Lung (tissue), 11 donors: ENCODE measurements at regions not wholly inside any gene's neighbourhood (a gene's known extent, or its start where the extent isn't known, plus 50 kb on each side); places are given as distances from the start of the nearest gene placed in this dataset.

Experiments
- ATAC-seq: fragments of 200-7000 bp; cut with Tn5 transposase; one replicate; pipeline ENCODE4 v1.9.1; 2020; ENCODE audit warnings: moderate number of reproducible peaks; ENCODE audit not compliant: insufficient read depth, low FRiP score
- DNase-seq, 3 donors: peaks; one replicate each; pipeline ENCODE4 v3.0.0-alpha.2; 2013 to 2017
- H3K27ac ChIP-seq, 2 donors: one replicate each; pipeline ENCODE4 v1.5.1; 2013; ENCODE audit warnings: mild to moderate bottlenecking in 2 of 2, moderate library complexity in 2 of 2, control low read depth in 1 of 2, inconsistent platforms in 1 of 2, low read depth in 1 of 2, low read length in 1 of 2
- H3K27me3 ChIP-seq, 3 donors: one replicate each; pipeline ENCODE4 v1.5.1; 2013; ENCODE audit warnings: low read length in 2 of 3; ENCODE audit not compliant: control insufficient read depth in 3 of 3, insufficient read depth in 3 of 3
- H3K36me3 ChIP-seq, 4 donors: one replicate each; pipeline ENCODE4 v1.5.1; 2013; ENCODE audit warnings: low read length in 4 of 4, mild to moderate bottlenecking in 1 of 4, moderate library complexity in 1 of 4; ENCODE audit not compliant: control insufficient read depth in 4 of 4, insufficient read depth in 4 of 4
- H3K4me1 ChIP-seq, 5 donors: one replicate each; pipeline ENCODE4 v1.5.1; 2013; ENCODE audit warnings: low read length in 5 of 5, mild to moderate bottlenecking in 2 of 5, moderate library complexity in 1 of 5; ENCODE audit not compliant: control insufficient read depth in 5 of 5, insufficient read depth in 5 of 5
- H3K4me3 ChIP-seq: one replicate; pipeline ENCODE4 v1.5.1; 2013; ENCODE audit warnings: mild to moderate bottlenecking, control low read depth, moderate library complexity
- H3K9ac ChIP-seq, 2 donors: one replicate each; pipeline ENCODE4 v1.5.1; 2013; ENCODE audit warnings: low read length in 2 of 2, control low read depth in 1 of 2; ENCODE audit not compliant: insufficient read depth in 1 of 2
- H3K9me3 ChIP-seq, 4 donors: one replicate each; pipeline ENCODE4 v1.5.1; 2013; ENCODE audit warnings: low read length in 3 of 4, mild to moderate bottlenecking in 1 of 4, moderate library complexity in 1 of 4; ENCODE audit not compliant: control insufficient read depth in 4 of 4, insufficient read depth in 3 of 4
- CTCF ChIP-seq: IDR thresholded peaks from 2 replicates; pipeline ENCODE4 v1.5.1; 2012; ENCODE audit warnings: mild to moderate bottlenecking; ENCODE audit errors: control extremely low read depth, extremely low read depth
- WGBS, 2 donors: extraction: QIAGEN DNeasy Blood & Tissue Kit; methylation state at CpG; one replicate each; pipeline ENCODE4 v1.1.7; 2013; 5-methylcytosine and 5-hydroxymethylcytosine counted together
- donor health status: control.
- donor health status: control.
- donor health status: Bipolar disorder and iron deficiency.
- donor health status: healthy.
- donor health status: DM: yes; HTN: yes; CAD: no.

GRCh38 chr22:49400941-49401598 lies 426.6 kb downstream of the BRD1 start:
- DNase-seq (no peak), ATAC-seq (no peak)
- Histone ChIP-seq H3K4me1 (no peaks in the 10 kb centered on the region), H3K36me3 (no peaks in the 10 kb centered on the region), H3K27me3 (peaks cover 0 to 11% (median 2%) of the 10 kb centered on the region in 3 donors), H3K9me3 (no peaks in the 10 kb centered on the region), H3K9ac (no peak overlapping the region), H3K4me3 (no peak overlapping the region), H3K27ac (no peak overlapping the region)
- 73 to 75% methylated on average over 16 of the region's 16 CpGs for WGBS, 2 donors
- TF ChIP-seq CTCF, result no peak

- ATAC-seq (no peak), DNase-seq (no peak)
- Histone ChIP-seq H3K4me3 (no peak overlapping the region), H3K9me3 (no peaks in the 10 kb centered on the region), H3K27me3 (peaks cover 0 to 11% (median under 1%) of the 10 kb centered on the region in 3 donors), H3K27ac (no peak overlapping the region), H3K4me1 (no peaks in the 10 kb centered on the region), H3K36me3 (no peaks in the 10 kb centered on the region), H3K9ac (no peak overlapping the region)
- no peak for TF ChIP-seq CTCF
- WGBS, 2 donors, result 83 to 92% methylated on average over 24 of the region's 24 CpGs
Observed at GRCh38 chr22:49400136-49400940, 427.3 kb downstream of the BRD1 start.

DNA sequence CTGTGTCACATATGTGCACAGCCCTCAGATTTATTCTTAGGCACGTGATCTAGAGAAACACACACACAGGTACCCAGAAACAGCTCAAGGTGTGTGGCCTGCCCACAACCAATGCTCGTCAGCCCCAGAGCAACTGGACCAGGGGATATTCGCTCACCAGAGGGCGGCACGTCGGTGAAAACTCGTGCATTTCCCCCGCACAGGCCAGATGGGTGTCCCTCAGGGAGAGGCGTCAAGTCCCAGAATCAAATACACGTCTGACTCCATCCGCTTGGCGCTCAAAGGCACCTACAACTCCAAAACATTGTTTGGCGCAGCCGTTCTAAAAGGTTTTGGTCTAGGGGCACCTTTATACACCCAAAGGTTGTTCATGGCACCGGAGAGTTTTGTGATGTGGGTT lies 429.0 kb downstream of the BRD1 start:
- Histone ChIP-seq H3K4me1 (no peaks in the 10 kb centered on the region), H3K27ac (no peak overlapping the region), H3K9ac (no peak overlapping the region), H3K27me3 (peaks cover 0 to 11% (median 0%) of the 10 kb centered on the region in 3 donors), H3K4me3 (no peak overlapping the region), H3K9me3 (peaks cover 0 to 3% (median 0%) of the 10 kb centered on the region in 4 donors), H3K36me3 (no peaks in the 10 kb centered on the region)
- no peak for TF ChIP-seq CTCF
- ATAC-seq, result no peak
- no peak for DNase-seq
- WGBS, 2 donors, result 78 to 85% methylated on average over 15 of the region's 15 CpGs
